ENCODE measurements at regions not wholly inside any gene's neighbourhood (a gene's known extent, or its start where the extent isn't known, plus 50 kb on each side); places are given as distances from the start of the nearest gene placed in this dataset.

DNA sequence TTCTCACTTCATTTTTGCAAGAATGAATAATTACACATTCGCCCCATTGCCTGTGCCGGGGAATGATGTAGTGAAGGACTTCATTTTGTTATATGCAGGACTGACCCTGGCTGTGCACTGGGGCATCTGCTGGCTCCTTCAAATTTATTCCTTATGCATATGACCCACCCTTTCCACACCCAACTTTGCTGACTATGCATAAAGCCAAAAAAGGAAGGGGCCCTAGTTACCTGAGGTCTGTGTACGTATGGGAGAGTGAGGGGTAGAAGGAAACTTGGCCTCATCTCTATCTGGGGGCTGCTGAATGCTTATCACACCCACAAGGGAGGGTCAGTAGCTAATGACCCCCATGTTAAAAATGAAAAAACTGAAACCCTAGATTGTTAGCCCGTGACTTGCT is 259.6 kb downstream of the SMARCA2 start:
- TF ChIP-seq, protein P1, sequence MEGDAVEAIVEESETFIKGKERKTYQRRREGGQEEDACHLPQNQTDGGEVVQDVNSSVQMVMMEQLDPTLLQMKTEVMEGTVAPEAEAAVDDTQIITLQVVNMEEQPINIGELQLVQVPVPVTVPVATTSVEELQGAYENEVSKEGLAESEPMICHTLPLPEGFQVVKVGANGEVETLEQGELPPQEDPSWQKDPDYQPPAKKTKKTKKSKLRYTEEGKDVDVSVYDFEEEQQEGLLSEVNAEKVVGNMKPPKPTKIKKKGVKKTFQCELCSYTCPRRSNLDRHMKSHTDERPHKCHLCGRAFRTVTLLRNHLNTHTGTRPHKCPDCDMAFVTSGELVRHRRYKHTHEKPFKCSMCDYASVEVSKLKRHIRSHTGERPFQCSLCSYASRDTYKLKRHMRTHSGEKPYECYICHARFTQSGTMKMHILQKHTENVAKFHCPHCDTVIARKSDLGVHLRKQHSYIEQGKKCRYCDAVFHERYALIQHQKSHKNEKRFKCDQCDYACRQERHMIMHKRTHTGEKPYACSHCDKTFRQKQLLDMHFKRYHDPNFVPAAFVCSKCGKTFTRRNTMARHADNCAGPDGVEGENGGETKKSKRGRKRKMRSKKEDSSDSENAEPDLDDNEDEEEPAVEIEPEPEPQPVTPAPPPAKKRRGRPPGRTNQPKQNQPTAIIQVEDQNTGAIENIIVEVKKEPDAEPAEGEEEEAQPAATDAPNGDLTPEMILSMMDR (conservative IDR thresholded peaks at IDR 0.05; ENCODE audit: low read depth in 2 of 2), result no peak
- TF ChIP-seq EZH2 (IDR thresholded peaks at IDR 0.05; ENCODE audit: low read depth, unreplicated experiment), result no peak
- TF ChIP-seq JUNB (IDR thresholded peaks at IDR 0.05; ENCODE audit: unreplicated experiment), result no peak
- TF ChIP-seq, protein P2, sequence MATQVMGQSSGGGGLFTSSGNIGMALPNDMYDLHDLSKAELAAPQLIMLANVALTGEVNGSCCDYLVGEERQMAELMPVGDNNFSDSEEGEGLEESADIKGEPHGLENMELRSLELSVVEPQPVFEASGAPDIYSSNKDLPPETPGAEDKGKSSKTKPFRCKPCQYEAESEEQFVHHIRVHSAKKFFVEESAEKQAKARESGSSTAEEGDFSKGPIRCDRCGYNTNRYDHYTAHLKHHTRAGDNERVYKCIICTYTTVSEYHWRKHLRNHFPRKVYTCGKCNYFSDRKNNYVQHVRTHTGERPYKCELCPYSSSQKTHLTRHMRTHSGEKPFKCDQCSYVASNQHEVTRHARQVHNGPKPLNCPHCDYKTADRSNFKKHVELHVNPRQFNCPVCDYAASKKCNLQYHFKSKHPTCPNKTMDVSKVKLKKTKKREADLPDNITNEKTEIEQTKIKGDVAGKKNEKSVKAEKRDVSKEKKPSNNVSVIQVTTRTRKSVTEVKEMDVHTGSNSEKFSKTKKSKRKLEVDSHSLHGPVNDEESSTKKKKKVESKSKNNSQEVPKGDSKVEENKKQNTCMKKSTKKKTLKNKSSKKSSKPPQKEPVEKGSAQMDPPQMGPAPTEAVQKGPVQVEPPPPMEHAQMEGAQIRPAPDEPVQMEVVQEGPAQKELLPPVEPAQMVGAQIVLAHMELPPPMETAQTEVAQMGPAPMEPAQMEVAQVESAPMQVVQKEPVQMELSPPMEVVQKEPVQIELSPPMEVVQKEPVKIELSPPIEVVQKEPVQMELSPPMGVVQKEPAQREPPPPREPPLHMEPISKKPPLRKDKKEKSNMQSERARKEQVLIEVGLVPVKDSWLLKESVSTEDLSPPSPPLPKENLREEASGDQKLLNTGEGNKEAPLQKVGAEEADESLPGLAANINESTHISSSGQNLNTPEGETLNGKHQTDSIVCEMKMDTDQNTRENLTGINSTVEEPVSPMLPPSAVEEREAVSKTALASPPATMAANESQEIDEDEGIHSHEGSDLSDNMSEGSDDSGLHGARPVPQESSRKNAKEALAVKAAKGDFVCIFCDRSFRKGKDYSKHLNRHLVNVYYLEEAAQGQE (IDR thresholded peaks at IDR 0.05; ENCODE audit: unreplicated experiment), result no peak
- no peak for TF ChIP-seq POLR2AphosphoS5 (IDR thresholded peaks at IDR 0.05; ENCODE audit: low read depth)
- no peak for TF ChIP-seq STAT1 (IDR thresholded peaks at IDR 0.05; ENCODE audit: unreplicated experiment)
- TF ChIP-seq NANOG (IDR thresholded peaks at IDR 0.05; ENCODE audit: borderline replicate concordance), result no peak
- TF ChIP-seq EZH2phosphoT487 (IDR thresholded peaks at IDR 0.05; ENCODE audit: unreplicated experiment), result no peak
- TF ChIP-seq, protein P3, sequence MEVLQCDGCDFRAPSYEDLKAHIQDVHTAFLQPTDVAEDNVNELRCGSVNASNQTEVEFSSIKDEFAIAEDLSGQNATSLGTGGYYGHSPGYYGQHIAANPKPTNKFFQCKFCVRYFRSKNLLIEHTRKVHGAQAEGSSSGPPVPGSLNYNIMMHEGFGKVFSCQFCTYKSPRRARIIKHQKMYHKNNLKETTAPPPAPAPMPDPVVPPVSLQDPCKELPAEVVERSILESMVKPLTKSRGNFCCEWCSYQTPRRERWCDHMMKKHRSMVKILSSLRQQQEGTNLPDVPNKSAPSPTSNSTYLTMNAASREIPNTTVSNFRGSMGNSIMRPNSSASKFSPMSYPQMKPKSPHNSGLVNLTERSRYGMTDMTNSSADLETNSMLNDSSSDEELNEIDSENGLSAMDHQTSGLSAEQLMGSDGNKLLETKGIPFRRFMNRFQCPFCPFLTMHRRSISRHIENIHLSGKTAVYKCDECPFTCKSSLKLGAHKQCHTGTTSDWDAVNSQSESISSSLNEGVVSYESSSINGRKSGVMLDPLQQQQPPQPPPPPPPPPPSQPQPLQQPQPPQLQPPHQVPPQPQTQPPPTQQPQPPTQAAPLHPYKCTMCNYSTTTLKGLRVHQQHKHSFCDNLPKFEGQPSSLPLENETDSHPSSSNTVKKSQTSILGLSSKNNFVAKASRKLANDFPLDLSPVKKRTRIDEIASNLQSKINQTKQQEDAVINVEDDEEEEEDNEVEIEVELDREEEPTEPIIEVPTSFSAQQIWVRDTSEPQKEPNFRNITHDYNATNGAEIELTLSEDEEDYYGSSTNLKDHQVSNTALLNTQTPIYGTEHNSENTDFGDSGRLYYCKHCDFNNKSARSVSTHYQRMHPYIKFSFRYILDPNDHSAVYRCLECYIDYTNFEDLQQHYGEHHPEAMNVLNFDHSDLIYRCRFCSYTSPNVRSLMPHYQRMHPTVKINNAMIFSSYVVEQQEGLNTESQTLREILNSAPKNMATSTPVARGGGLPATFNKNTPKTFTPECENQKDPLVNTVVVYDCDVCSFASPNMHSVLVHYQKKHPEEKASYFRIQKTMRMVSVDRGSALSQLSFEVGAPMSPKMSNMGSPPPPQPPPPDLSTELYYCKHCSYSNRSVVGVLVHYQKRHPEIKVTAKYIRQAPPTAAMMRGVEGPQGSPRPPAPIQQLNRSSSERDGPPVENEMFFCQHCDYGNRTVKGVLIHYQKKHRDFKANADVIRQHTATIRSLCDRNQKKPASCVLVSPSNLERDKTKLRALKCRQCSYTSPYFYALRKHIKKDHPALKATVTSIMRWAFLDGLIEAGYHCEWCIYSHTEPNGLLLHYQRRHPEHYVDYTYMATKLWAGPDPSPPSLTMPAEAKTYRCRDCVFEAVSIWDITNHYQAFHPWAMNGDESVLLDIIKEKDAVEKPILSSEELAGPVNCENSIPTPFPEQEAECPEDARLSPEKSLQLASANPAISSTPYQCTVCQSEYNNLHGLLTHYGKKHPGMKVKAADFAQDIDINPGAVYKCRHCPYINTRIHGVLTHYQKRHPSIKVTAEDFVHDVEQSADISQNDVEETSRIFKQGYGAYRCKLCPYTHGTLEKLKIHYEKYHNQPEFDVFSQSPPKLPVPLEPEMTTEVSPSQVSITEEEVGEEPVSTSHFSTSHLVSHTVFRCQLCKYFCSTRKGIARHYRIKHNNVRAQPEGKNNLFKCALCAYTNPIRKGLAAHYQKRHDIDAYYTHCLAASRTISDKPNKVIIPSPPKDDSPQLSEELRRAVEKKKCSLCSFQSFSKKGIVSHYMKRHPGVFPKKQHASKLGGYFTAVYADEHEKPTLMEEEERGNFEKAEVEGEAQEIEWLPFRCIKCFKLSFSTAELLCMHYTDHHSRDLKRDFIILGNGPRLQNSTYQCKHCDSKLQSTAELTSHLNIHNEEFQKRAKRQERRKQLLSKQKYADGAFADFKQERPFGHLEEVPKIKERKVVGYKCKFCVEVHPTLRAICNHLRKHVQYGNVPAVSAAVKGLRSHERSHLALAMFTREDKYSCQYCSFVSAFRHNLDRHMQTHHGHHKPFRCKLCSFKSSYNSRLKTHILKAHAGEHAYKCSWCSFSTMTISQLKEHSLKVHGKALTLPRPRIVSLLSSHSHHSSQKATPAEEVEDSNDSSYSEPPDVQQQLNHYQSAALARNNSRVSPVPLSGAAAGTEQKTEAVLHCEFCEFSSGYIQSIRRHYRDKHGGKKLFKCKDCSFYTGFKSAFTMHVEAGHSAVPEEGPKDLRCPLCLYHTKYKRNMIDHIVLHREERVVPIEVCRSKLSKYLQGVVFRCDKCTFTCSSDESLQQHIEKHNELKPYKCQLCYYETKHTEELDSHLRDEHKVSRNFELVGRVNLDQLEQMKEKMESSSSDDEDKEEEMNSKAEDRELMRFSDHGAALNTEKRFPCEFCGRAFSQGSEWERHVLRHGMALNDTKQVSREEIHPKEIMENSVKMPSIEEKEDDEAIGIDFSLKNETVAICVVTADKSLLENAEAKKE (CRISPR knock-in tag; IDR thresholded peaks at IDR 0.05), result no peak
- TF ChIP-seq ZNF114 (CRISPR knock-in tag; IDR thresholded peaks at IDR 0.05), result no peak
- TF ChIP-seq CREB1 (CRISPR knock-in tag; IDR thresholded peaks at IDR 0.05; ENCODE audit: low read depth), result no peak
- TF ChIP-seq, protein P4, sequence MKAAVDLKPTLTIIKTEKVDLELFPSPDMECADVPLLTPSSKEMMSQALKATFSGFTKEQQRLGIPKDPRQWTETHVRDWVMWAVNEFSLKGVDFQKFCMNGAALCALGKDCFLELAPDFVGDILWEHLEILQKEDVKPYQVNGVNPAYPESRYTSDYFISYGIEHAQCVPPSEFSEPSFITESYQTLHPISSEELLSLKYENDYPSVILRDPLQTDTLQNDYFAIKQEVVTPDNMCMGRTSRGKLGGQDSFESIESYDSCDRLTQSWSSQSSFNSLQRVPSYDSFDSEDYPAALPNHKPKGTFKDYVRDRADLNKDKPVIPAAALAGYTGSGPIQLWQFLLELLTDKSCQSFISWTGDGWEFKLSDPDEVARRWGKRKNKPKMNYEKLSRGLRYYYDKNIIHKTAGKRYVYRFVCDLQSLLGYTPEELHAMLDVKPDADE (IDR thresholded peaks at IDR 0.05), result no peak
- no peak for TF ChIP-seq ZNF331 (CRISPR knock-in tag; IDR thresholded peaks at IDR 0.05; ENCODE audit: low read depth)
